ENCODE measurements at regions not wholly inside any gene's neighbourhood (a gene's known extent, or its start where the extent isn't known, plus 50 kb on each side); places are given as distances from the start of the nearest gene placed in this dataset.

GRCh38 chr2:66318009-66318561, 116.8 kb upstream of the MEIS1 start:
- no peak for DNase-seq (ENCODE audit: low spot score)
- Histone ChIP-seq H3K27me3 (no peaks in the 10 kb centered on the region), H3K27ac (no peak overlapping the region), H3K9me3 (ENCODE audit: low read depth) (no peaks in the 10 kb centered on the region), H4K20me1 (ENCODE audit: insufficient read depth, poor library complexity, severe bottlenecking) (no peaks in the 10 kb centered on the region), H3K36me3 (replicated peaks; ENCODE audit: insufficient read depth, low read depth) (no peaks in the 10 kb centered on the region), H3K4me3 (no peak overlapping the region), H3K4me1 (ENCODE audit: insufficient read depth) (no peaks in the 10 kb centered on the region), H2AFZ (no peak overlapping the region), H3K4me2 (no peak overlapping the region), H3K79me2 (no peaks in the 10 kb centered on the region), H3K9me2 (replicated peaks; ENCODE audit: insufficient read depth) (no peaks in the 10 kb centered on the region)
- no peak for TF ChIP-seq EZH2phosphoT487 (IDR thresholded peaks at IDR 0.05; ENCODE audit: low read depth, severe bottlenecking, unreplicated experiment)
- TF ChIP-seq, protein P1, sequence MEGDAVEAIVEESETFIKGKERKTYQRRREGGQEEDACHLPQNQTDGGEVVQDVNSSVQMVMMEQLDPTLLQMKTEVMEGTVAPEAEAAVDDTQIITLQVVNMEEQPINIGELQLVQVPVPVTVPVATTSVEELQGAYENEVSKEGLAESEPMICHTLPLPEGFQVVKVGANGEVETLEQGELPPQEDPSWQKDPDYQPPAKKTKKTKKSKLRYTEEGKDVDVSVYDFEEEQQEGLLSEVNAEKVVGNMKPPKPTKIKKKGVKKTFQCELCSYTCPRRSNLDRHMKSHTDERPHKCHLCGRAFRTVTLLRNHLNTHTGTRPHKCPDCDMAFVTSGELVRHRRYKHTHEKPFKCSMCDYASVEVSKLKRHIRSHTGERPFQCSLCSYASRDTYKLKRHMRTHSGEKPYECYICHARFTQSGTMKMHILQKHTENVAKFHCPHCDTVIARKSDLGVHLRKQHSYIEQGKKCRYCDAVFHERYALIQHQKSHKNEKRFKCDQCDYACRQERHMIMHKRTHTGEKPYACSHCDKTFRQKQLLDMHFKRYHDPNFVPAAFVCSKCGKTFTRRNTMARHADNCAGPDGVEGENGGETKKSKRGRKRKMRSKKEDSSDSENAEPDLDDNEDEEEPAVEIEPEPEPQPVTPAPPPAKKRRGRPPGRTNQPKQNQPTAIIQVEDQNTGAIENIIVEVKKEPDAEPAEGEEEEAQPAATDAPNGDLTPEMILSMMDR (IDR thresholded peaks at IDR 0.05; ENCODE audit: poor library complexity), result no peak
- TF ChIP-seq EZH2 (IDR thresholded peaks at IDR 0.05; ENCODE audit: borderline replicate concordance), result no peak
- WGBS (ENCODE audit: low lambda C conversion rate, missing lambda C conversion rate), result 77% methylated on average over 3 of the region's 3 CpGs

DNA sequence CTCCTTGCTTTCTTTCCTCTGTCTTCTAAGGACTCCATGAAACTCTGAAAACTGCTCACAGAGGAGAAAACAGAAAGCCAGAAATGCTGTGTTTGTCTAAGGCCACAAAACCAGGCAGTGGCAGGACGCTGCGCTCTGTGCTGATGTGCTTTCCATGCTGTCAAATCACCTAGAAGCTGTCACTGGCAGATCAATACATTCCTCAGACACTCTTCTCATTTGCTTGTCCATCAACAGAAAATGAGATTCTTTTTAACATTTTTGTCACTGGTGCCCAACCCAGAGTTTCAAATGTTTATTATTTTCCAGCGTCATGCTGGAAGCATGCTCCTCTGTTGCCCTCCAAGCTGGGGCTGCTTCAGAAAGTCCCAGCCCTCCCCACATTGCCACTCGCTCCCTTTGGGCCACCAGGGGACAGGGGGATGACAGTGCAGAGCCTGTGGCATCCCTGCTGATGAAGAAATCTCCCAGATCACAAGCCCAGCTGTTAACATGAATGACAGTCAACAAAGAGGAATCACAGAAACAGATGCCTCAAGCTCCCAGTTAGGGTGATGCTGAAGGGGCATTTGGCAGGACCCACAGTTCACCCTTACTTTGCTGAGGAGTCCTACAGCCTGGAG, 117.5 kb upstream of the MEIS1 start:
- Histone ChIP-seq H3K9me2 (replicated peaks; ENCODE audit: insufficient read depth) (no peaks in the 10 kb centered on the region), H3K4me3 (no peak overlapping the region), H3K4me1 (ENCODE audit: insufficient read depth) (no peaks in the 10 kb centered on the region), H3K27ac (no peak overlapping the region), H3K27me3 (no peaks in the 10 kb centered on the region), H3K79me2 (no peaks in the 10 kb centered on the region), H4K20me1 (ENCODE audit: insufficient read depth, poor library complexity, severe bottlenecking) (no peaks in the 10 kb centered on the region), H2AFZ (no peak overlapping the region), H3K9me3 (ENCODE audit: low read depth) (no peaks in the 10 kb centered on the region), H3K4me2 (no peak overlapping the region), H3K36me3 (replicated peaks; ENCODE audit: insufficient read depth, low read depth) (no peaks in the 10 kb centered on the region)
- TF ChIP-seq EZH2 (IDR thresholded peaks at IDR 0.05; ENCODE audit: borderline replicate concordance), result no peak
- TF ChIP-seq, protein P1 (IDR thresholded peaks at IDR 0.05; ENCODE audit: poor library complexity), result no peak
- no peak for TF ChIP-seq EZH2phosphoT487 (IDR thresholded peaks at IDR 0.05; ENCODE audit: low read depth, severe bottlenecking, unreplicated experiment)
- no peak for DNase-seq (ENCODE audit: low spot score)
- WGBS (ENCODE audit: low lambda C conversion rate, missing lambda C conversion rate), result 74% methylated on average over 4 of the region's 4 CpGs

GRCh38 chr2:66306483-66306882, 128.4 kb upstream of the MEIS1 start:
- Histone ChIP-seq H3K79me2 (no peaks in the 10 kb centered on the region), H3K9me2 (replicated peaks; ENCODE audit: insufficient read depth) (no peaks in the 10 kb centered on the region), H3K4me3 (no peak overlapping the region), H3K27me3 (no peaks in the 10 kb centered on the region), H3K4me1 (ENCODE audit: insufficient read depth) (no peaks in the 10 kb centered on the region), H3K9me3 (ENCODE audit: low read depth) (no peaks in the 10 kb centered on the region), H3K27ac (no peak overlapping the region), H3K36me3 (replicated peaks; ENCODE audit: insufficient read depth, low read depth) (no peaks in the 10 kb centered on the region), H4K20me1 (ENCODE audit: insufficient read depth, poor library complexity, severe bottlenecking) (no peaks in the 10 kb centered on the region), H3K4me2 (no peak overlapping the region), H2AFZ (no peak overlapping the region)
- no peak for DNase-seq (ENCODE audit: low spot score)
- 24% methylated on average over 1 of the region's 1 CpG for WGBS (ENCODE audit: low lambda C conversion rate, missing lambda C conversion rate)
- TF ChIP-seq EZH2phosphoT487 (IDR thresholded peaks at IDR 0.05; ENCODE audit: low read depth, severe bottlenecking, unreplicated experiment), result no peak

GRCh38 chr2:66305718-66306117, 129.2 kb upstream of the MEIS1 start:
- H3K4me2 ChIP-seq, result no peak overlapping the region
- no peak overlapping the region for H3K4me3 ChIP-seq
- no peak for DNase-seq (ENCODE audit: low spot score)
- H2AFZ ChIP-seq, result no peak overlapping the region
- H3K27me3 ChIP-seq, result no peaks in the 10 kb centered on the region
- H3K27ac ChIP-seq, result no peak overlapping the region
- 47% methylated on average over 12 of the region's 12 CpGs for WGBS (ENCODE audit: low lambda C conversion rate, missing lambda C conversion rate)
- no peaks in the 10 kb centered on the region for H3K36me3 ChIP-seq (replicated peaks; ENCODE audit: insufficient read depth, low read depth)
- no peaks in the 10 kb centered on the region for H3K79me2 ChIP-seq
- H3K4me1 ChIP-seq (ENCODE audit: insufficient read depth), result no peaks in the 10 kb centered on the region
- no peak for TF ChIP-seq EZH2 (IDR thresholded peaks at IDR 0.05; ENCODE audit: borderline replicate concordance)
- TF ChIP-seq, protein P1 (IDR thresholded peaks at IDR 0.05; ENCODE audit: poor library complexity), result no peak
- no peak for TF ChIP-seq EZH2phosphoT487 (IDR thresholded peaks at IDR 0.05; ENCODE audit: low read depth, severe bottlenecking, unreplicated experiment)
- no peaks in the 10 kb centered on the region for H3K9me2 ChIP-seq (replicated peaks; ENCODE audit: insufficient read depth)
- H3K9me3 ChIP-seq (ENCODE audit: low read depth), result no peaks in the 10 kb centered on the region
- no peaks in the 10 kb centered on the region for H4K20me1 ChIP-seq (ENCODE audit: insufficient read depth, poor library complexity, severe bottlenecking)
